ENCODE measurements at regions not wholly inside any gene's neighbourhood (a gene's known extent, or its start where the extent isn't known, plus 50 kb on each side); places are given as distances from the start of the nearest gene placed in this dataset.

DNA sequence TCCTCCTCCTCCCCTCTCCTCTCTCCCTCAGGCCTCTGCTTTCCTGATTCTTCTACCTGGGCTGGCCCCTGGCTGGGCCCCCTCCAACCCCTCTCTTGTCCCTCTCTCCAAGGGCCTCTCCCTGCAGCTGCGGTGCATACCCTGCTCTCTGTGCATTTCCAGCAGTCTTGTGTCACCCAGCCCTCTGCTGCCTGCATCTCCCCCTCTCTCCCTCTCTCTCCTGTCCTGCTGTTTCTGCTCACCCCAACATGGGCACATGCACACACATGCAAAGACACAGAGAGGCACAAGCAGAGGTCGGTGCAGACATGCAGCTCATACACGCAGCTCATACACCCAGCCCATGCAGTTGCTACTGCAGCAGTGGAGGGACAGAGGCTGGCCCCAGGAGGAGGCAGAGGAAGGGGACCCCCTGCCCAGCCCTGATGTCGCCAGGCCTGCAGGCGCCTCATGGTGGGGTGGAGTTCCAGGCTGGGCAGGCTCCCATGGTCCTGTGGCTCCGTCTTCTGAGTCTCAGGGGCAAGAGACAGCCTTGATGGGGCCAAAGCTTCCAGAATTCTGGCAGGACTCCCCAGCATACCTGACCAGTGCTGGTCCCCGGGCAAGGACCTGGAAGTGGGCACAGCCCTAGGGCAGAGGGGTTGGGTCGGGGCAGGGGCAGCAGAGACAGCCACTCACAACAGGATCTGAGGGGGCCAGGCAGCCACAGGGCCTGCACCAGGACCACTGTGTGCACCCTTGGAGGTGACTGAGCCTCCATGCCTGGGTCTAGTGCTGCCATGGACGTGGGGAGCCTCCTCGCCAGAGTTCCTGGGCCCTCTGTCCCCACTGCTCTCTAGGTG is 216.9 kb downstream of the C9orf50 start:
- no peak for DNase-seq

- no peak for DNase-seq
Measured at GRCh38 chr9:129402931-129403778, 217.7 kb downstream of the C9orf50 start.

DNA sequence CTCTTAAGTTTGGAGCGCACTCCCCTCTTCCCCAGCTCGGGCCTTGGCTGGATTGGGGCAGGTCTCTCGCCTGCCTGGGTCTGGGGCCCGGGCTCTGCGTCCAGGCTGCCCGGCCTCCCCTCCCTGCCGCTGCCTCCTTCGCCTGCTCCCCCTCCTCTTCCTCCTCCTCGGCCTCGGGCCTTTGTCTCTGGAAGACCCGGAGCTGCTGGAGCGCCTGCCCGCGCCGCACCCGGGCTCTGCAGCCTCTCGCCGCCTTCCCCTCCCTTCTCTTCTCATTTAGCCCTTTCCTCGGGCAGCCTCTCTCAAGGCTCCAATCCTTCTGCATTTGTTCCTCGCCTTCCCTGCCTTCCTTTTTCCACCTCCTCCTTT is 218.5 kb downstream of the C9orf50 start:
- DNase-seq = no peak

GRCh38 chr9:129401623-129402370 is 219.1 kb downstream of the C9orf50 start:
- peak in 1 of 56 donors; percentile 24 for DNase-seq

DNA sequence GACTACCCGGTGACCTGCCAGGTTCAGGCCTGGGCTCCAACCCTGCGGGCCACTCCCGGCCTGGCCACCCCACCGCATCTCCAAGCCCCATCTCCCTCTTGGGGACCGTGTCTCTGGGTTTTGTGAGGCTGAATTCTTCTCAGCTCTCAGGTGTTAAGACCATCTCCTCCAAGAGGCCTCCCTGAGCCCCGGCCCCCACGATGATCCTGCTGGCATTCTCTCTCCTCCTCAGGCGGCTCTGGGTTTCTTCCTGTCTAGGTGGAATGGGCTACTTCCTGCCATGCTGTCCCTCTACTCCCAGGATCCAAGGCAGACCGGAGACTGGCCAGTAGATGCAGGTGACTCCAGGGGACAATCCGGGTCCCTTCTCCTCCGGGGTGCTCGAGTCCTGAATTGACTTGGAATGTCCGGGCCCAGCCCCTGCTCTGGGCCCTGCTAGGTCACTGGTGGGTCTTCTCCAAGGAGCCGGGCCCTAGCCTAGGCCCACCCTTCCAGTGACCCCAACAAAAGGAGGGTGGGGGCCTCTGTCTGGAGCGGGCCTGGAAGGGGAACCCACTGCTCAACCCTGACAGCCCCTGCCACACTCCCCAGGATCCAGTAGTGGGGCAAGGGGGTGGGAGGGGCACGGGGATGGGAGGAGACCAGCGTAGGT is 219.8 kb downstream of the C9orf50 start:
- DNase-seq = no peak

GRCh38 chr9:129400001-129400970 is 220.6 kb downstream of the C9orf50 start:
- no peak for DNase-seq

GRCh38 chr9:129399634-129399990 is 221.3 kb downstream of the C9orf50 start:
- no peak for DNase-seq

DNA sequence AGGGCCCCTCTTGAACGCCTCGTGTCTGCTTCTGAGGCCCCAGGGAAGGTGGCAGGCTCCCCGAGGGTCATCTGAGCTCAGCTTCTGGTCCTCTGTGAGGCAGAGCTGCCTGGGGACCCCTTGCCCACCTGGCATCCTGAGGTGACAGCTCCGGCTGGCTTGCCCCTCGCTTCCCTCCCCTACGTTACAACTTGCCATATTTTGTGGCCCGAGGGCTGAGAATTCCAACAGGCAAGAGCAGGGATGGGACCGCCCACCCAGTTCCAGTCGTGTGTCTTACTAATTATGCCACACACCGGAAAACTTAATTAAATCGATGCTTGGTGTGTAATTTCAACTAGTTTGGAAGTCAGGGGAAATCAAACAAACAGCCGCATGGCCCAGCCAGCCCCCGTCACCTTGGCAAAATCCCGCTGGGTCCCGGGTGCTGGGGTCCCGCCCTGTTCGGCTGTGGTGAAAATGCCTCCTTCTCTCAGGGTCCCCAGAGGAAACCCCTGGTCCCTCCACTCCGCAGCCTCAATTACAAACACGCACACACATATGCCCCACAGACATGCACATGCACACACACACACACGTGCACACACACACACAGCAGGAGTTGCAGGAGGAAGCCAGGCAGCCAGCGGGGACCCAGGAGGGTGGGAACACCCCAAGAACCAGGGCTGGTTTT is 221.0 kb upstream of the IER5L start:
- DNase-seq = no peak

GRCh38 chr9:129398101-129398960 is 220.3 kb upstream of the IER5L start:
- DNase-seq = no peak

GRCh38 chr9:129397335-129397734 is 219.3 kb upstream of the IER5L start:
- DNase-seq = no peak

- no peak for DNase-seq
Measured at GRCh38 chr9:129396365-129396708, 218.3 kb upstream of the IER5L start.

DNA sequence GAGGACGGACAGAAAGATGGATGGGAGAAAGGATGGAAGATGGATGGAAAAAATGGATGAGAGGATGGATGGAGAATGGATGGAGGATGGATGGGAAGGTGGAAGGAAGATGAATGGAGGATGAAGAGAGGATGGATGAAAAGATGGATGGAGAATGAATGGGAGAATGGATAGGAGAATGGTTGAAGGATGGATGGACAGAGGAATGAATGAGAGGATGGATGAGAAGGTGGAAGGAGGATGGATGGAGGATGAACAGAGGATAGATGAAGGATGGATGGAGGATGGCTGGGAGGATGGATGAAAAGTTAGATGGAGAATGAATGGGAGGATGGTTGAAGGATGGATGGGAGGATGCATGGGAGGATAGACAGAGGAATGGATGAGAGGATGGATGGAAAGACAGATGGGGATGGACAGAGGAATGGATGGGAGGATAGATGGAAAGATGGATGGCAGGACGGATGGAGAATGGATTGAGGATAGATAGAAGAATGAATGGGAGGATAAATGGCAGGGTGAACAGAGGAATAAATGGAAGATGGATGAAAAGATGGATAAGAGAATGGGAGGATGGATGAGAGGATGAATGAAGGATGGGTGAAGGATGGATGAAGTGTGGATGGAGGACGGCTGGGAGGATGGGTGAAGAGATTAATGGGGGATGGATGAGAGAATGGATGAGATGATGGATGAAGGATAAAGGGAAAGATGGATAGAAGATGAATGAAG is 217.7 kb upstream of the IER5L start:
- no peak for DNase-seq

DNA sequence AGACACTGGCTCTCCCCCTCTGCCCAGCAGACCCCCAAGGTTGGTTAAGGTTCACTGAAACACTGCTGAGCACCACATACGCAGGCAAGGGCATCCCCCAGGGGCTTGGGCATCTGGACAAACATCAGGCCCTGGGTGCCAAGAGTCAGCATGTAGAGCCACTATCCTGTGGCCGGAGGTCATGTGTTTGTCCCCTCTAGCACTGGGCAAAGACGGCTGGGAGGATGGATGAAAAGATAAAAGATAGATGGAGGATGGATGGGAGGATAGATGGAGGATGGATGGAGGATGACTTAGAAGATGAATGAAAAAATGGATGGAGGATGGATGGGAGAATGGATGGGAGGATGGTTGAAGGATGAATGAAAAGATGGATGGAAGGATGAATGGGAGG is 216.8 kb upstream of the IER5L start:
- no peak for DNase-seq

GRCh38 chr9:129394061-129394885 is 216.2 kb upstream of the IER5L start:
- peak in 25 of 56 donors; percentile 14 to 79 (median 52) for DNase-seq

GRCh38 chr9:129393064-129393463 is 215.0 kb upstream of the IER5L start:
- DNase-seq = no peak

DNA sequence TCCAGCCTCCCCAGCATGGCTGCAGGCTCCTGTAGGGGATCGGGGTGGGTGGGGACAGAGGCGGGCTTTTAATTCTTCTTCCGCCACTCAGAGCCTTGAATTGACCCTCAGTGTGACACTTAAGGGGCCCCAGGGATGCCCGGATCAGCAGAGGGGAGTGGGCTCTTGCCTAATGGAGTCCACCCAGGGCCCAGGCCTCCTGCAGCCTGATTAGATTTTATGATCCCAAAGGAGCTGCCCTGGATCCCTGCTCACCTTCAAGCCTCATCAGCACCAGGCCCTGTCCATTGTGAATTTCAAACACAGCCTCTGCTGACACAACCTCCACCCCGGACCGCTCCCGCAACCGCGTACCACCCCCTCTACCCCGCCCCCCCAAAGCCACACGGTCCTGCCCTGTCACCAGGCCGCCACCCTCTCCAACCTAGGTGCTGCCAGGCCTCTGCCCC is 214.1 kb upstream of the IER5L start:
- no peak for DNase-seq

DNA sequence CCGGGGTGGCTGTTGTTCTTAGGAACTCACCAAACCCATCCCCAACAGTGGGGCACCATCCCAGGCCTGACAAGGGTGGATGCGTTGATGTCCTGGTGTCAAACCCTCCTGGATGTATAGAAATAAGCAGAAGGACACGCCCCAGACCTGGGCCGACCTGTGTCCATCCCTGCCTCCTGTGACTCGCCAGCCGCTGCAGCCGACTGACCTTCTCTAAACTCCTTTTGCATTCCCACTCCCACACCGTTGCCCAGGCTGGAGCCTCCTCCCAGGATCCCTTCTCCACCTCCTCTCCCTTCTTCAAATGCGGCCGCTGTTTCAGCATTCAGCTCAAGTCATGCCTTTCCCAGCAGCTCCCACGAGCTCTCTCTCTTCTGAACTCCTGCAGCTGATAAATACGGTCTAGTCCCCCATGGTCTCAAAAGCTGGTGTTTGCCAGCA is 213.2 kb upstream of the IER5L start:
- peak in 2 of 56 donors; percentile 23 to 74 for DNase-seq
